Common myeloid progenitor, CD34-positive (primary cell): ENCODE measurements at regions not wholly inside any gene's neighbourhood (a gene's known extent, or its start where the extent isn't known, plus 50 kb on each side); places are given as distances from the start of the nearest gene placed in this dataset.
"Not testable (repeated sequence)": the region's sequence is repeated elsewhere in the genome, so short reads cannot be mapped to it uniquely, and the experiment has no call there.

Experiments used
- CTCF ChIA-PET: fragments of 350-600 bp; sonication (Branson Sonifier 250); formaldehyde crosslinking; loops from one replicate; lab custom pipeline; 2021; ENCODE audit warnings: antibody characterized with exemption; lab: Charles Lee
- POLR2A ChIA-PET: fragments of 350-600 bp; sonication (Branson Sonifier 250); formaldehyde crosslinking; loops from one replicate; lab custom pipeline; 2021; ENCODE audit warnings: antibody characterized with exemption; lab: Charles Lee
- DNase-seq, 3 donors: peaks; one replicate each; pipeline versions ENCODE4 v3.0.0 to v3.0.0-alpha.2; 2013
- H3K27ac ChIP-seq, 2 experiments: 1 replicate in 1 of 2; 2 replicates in 1 of 2; pipeline ENCODE4 v1.7.0; 2013; ENCODE audit warnings: inconsistent platforms in 2 of 2, low read length in 2 of 2, mild to moderate bottlenecking in 2 of 2, low read depth in 1 of 2, moderate library complexity in 1 of 2; ENCODE audit not compliant: severe bottlenecking in 2 of 2, insufficient read depth in 1 of 2, poor library complexity in 1 of 2
- H3K27me3 ChIP-seq, 5 experiments: replicated peaks in 2 of 5; 1 replicate in 3 of 5; 2 replicates in 2 of 5; pipeline versions ENCODE4 v1.6.1 to v1.7.0; 2013; ENCODE audit warnings: low read length in 4 of 5, mild to moderate bottlenecking in 2 of 5, moderate library complexity in 2 of 5, inconsistent platforms in 1 of 5; ENCODE audit not compliant: insufficient read depth in 5 of 5, control insufficient read depth in 4 of 5
- H3K36me3 ChIP-seq, 4 experiments: 1 replicate in 2 of 4; 2 replicates in 2 of 4; pipeline versions ENCODE4 v1.6.1 to v1.7.0; 2013; ENCODE audit warnings: low read length in 3 of 4, control low read depth in 1 of 4, mild to moderate bottlenecking in 1 of 4; ENCODE audit not compliant: control insufficient read depth in 4 of 4, insufficient read depth in 4 of 4
- H3K4me1 ChIP-seq, 4 experiments: 1 replicate in 3 of 4; 2 replicates in 1 of 4; pipeline versions ENCODE4 v1.6.1 to v1.7.1; 2013; ENCODE audit warnings: low read length in 3 of 4, mild to moderate bottlenecking in 3 of 4, control low read depth in 1 of 4, inconsistent platforms in 1 of 4, moderate library complexity in 1 of 4; ENCODE audit not compliant: control insufficient read depth in 4 of 4, insufficient read depth in 4 of 4; ENCODE audit errors: control extremely low read depth in 1 of 4
- H3K4me3 ChIP-seq, 7 experiments: 1 replicate in 4 of 7; 2 replicates in 3 of 7; pipeline versions ENCODE4 v1.5.1 to v1.7.0; 2013; ENCODE audit warnings: mild to moderate bottlenecking in 7 of 7, low read length in 6 of 7, moderate library complexity in 6 of 7, inconsistent platforms in 2 of 7, low read depth in 2 of 7, control low read depth in 1 of 7; ENCODE audit not compliant: insufficient read depth in 4 of 7, control insufficient read depth in 1 of 7; ENCODE audit errors: extremely low read depth in 1 of 7
- H3K9me3 ChIP-seq, 5 experiments: 1 replicate in 4 of 5; 2 replicates in 1 of 5; pipeline versions ENCODE4 v1.6.1 to v1.7.1; 2013; ENCODE audit warnings: low read length in 4 of 5, mild to moderate bottlenecking in 2 of 5, inconsistent platforms in 1 of 5, low read depth in 1 of 5, moderate library complexity in 1 of 5; ENCODE audit not compliant: control insufficient read depth in 4 of 5, insufficient read depth in 2 of 5; ENCODE audit errors: control extremely low read depth in 1 of 5
- WGBS: methylation state at CpG from one replicate; pipeline ENCODE4 v1.1.5; 2013; ENCODE audit not compliant: insufficient coverage; 5-methylcytosine and 5-hydroxymethylcytosine counted together

- no peak for DNase-seq
- H3K27ac ChIP-seq, result no peak overlapping the region
- H3K4me3 ChIP-seq, result no peak overlapping the region
- ChIA-PET POLR2A (no interaction called here), CTCF (no interaction called here)
- no peaks in the 10 kb centered on the region for H3K36me3 ChIP-seq
- WGBS, result 86% methylated on average over 12 of the region's 14 CpGs
- H3K4me1 ChIP-seq, result no peaks in the 10 kb centered on the region
- H3K9me3 ChIP-seq, result no peaks in the 10 kb centered on the region
- H3K27me3 ChIP-seq, result peaks cover 0 to 6% (median 0%) of the 10 kb centered on the region in 5 experiments
Observed at GRCh38 chr20:48503166-48503815, 324.5 kb downstream of the PREX1 start.

GRCh38 chr20:48502758-48503157, 325.0 kb downstream of the PREX1 start:
- Histone ChIP-seq H3K9me3 (no peaks in the 10 kb centered on the region), H3K36me3 (no peaks in the 10 kb centered on the region), H3K4me1 (no peaks in the 10 kb centered on the region), H3K27me3 (peaks cover 0 to 6% (median 0%) of the 10 kb centered on the region in 5 experiments), H3K27ac (no peak overlapping the region), H3K4me3 (no peak overlapping the region)
- no peak for DNase-seq
- POLR2A ChIA-PET, result no interaction called here
- WGBS, result 92% methylated on average over 9 of the region's 9 CpGs
- CTCF ChIA-PET, result no interaction called here

GRCh38 chr20:48502016-48502415, 325.8 kb downstream of the PREX1 start:
- Histone ChIP-seq H3K27me3 (peaks cover 0 to 6% (median 0%) of the 10 kb centered on the region in 5 experiments), H3K4me1 (no peaks in the 10 kb centered on the region), H3K9me3 (no peaks in the 10 kb centered on the region), H3K36me3 (no peaks in the 10 kb centered on the region), H3K27ac (no peak overlapping the region), H3K4me3 (no peak overlapping the region)
- CTCF ChIA-PET, result no interaction called here
- DNase-seq, result no peak
- POLR2A ChIA-PET, result no interaction called here
- WGBS, result 95% methylated on average over 9 of the region's 9 CpGs

DNA sequence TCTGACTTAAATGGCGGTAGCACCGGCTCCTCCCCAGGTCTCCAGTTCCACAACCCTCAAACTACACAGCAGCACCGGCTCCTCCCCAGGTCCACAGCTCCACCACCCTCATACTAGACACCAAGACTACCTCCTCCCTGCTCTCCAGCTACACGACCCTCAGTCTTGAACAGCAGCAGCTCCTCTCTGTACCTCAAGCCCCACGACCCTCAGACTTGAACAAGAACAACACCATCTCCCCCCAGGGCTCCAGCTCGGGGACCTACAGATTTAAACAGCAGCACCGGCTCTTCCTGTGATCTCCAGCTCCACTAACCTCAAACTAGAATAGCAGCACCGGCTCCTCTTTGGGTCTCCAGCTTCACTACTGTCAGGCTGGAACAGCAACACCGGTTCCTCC, 326.9 kb downstream of the PREX1 start:
- H3K27ac ChIP-seq, H3K4me3 ChIP-seq, CTCF ChIA-PET, H3K36me3 ChIP-seq, H3K9me3 ChIP-seq, POLR2A ChIA-PET, H3K27me3 ChIP-seq, H3K4me1 ChIP-seq, DNase-seq: not testable (repeated sequence)
- WGBS, result 80% methylated on average over 7 of the region's 9 CpGs

- H3K4me1 ChIP-seq, H3K4me3 ChIP-seq, POLR2A ChIA-PET, H3K27me3 ChIP-seq, DNase-seq, CTCF ChIA-PET, H3K9me3 ChIP-seq, H3K27ac ChIP-seq, H3K36me3 ChIP-seq: not testable (repeated sequence)
- WGBS, result 94% methylated on average over 2 of the region's 4 CpGs
Observed at GRCh38 chr20:48498939-48499338, 328.9 kb downstream of the PREX1 start.

GRCh38 chr20:48498125-48498524, 329.7 kb downstream of the PREX1 start:
- CTCF ChIA-PET, H3K27ac ChIP-seq, POLR2A ChIA-PET, H3K4me1 ChIP-seq, H3K27me3 ChIP-seq, H3K9me3 ChIP-seq, H3K4me3 ChIP-seq, DNase-seq, H3K36me3 ChIP-seq: not testable (repeated sequence)
- WGBS, result 100% methylated on average over 3 of the region's 4 CpGs

- H3K27me3 ChIP-seq, result peaks cover 0 to 3% (median 0%) of the 10 kb centered on the region in 5 experiments
- 88% methylated on average over 2 of the region's 8 CpGs for WGBS
- H3K4me3 ChIP-seq, result no peak overlapping the region
- no peak overlapping the region for H3K27ac ChIP-seq
- no peaks in the 10 kb centered on the region for H3K4me1 ChIP-seq
- H3K9me3 ChIP-seq, result no peaks in the 10 kb centered on the region
- no peak for DNase-seq
- POLR2A ChIA-PET, result no interaction called here
- CTCF ChIA-PET, result no interaction called here
- H3K36me3 ChIP-seq, result no peaks in the 10 kb centered on the region
Observed at GRCh38 chr20:48493966-48494365, 333.8 kb downstream of the PREX1 start.
